ENCODE measurements at regions not wholly inside any gene's neighbourhood (a gene's known extent, or its start where the extent isn't known, plus 50 kb on each side); places are given as distances from the start of the nearest gene placed in this dataset.

GRCh38 chr15:96390986-96391385, 60.5 kb downstream of the NR2F2 start:
- no peak for DNase-seq

GRCh38 chr15:96392380-96393208, 62.1 kb downstream of the NR2F2 start:
- no peak for DNase-seq

GRCh38 chr15:96393209-96393513, 62.7 kb downstream of the NR2F2 start:
- no peak for DNase-seq

GRCh38 chr15:96395687-96396086, 65.2 kb downstream of the NR2F2 start:
- DNase-seq, result no peak

- DNase-seq, result no peak
These were observed 68.3 kb downstream of the NR2F2 start for GRCh38 chr15:96398776-96399175.

GRCh38 chr15:96402403-96402802, 71.9 kb downstream of the NR2F2 start:
- no peak for DNase-seq

GRCh38 chr15:96403071-96403470, 72.6 kb downstream of the NR2F2 start:
- no peak for DNase-seq

- no peak for DNase-seq
These were observed 73.4 kb downstream of the NR2F2 start for GRCh38 chr15:96403932-96404331.

- no peak for DNase-seq
These were observed 74.1 kb downstream of the NR2F2 start for GRCh38 chr15:96404560-96404959.

GRCh38 chr15:96406291-96406690, 75.8 kb downstream of the NR2F2 start:
- no peak for DNase-seq

GRCh38 chr15:96406701-96407100, 76.2 kb downstream of the NR2F2 start:
- DNase-seq, result no peak

- DNase-seq, result no peak
These were observed 77.0 kb downstream of the NR2F2 start for GRCh38 chr15:96407482-96407881.

- DNase-seq, result no peak
These were observed 78.2 kb downstream of the NR2F2 start for GRCh38 chr15:96408591-96409183.

GRCh38 chr15:96409215-96410138, 79.0 kb downstream of the NR2F2 start:
- no peak for DNase-seq

- no peak for DNase-seq
These were observed 79.9 kb downstream of the NR2F2 start for GRCh38 chr15:96410175-96411055.

- DNase-seq, result no peak
These were observed 80.8 kb downstream of the NR2F2 start for GRCh38 chr15:96411056-96412031.

- no peak for DNase-seq
These were observed 81.8 kb downstream of the NR2F2 start for GRCh38 chr15:96412045-96412905.

- DNase-seq, result no peak
These were observed 82.4 kb downstream of the NR2F2 start for GRCh38 chr15:96412906-96413231.

GRCh38 chr15:96413657-96414056, 83.2 kb downstream of the NR2F2 start:
- DNase-seq, result no peak

- no peak for DNase-seq
These were observed 84.4 kb downstream of the NR2F2 start for GRCh38 chr15:96414875-96415274.
